Activated T-helper 2 cell treated with anti-CD3 and anti-CD28 coated beads, Interferon-gamma antibody, Interleukin-2, Interleukin-4, amounts not matched to agents 10 μg/mL and 5 μg/mL and 100 μg/mL, durations not matched to agents 14 hours and 24 hours and 36 hours (primary cell): ENCODE measurements at regions not wholly inside any gene's neighbourhood (a gene's known extent, or its start where the extent isn't known, plus 50 kb on each side); places are given as distances from the start of the nearest gene placed in this dataset.

Experiments
- DNase-seq: peaks from one replicate; pipeline ENCODE4 v3.0.0; 2021; ENCODE audit warnings: low spot score
- H3K27ac Mint-ChIP-seq: one replicate; pipeline ENCODE4 v1.8.0; 2021; ENCODE audit warnings: mixed read lengths
- H3K27me3 Mint-ChIP-seq: one replicate; pipeline ENCODE4 v1.8.0; 2021; ENCODE audit warnings: low read depth, mixed read lengths
- H3K36me3 Mint-ChIP-seq: one replicate; pipeline ENCODE4 v1.8.0; 2021; ENCODE audit warnings: low read depth, mixed read lengths
- H3K4me1 Mint-ChIP-seq: one replicate; pipeline ENCODE4 v1.8.0; 2021; ENCODE audit warnings: low read depth, mixed read lengths
- H3K4me3 Mint-ChIP-seq: one replicate; pipeline ENCODE4 v1.8.0; 2021; ENCODE audit warnings: low read depth, mild to moderate bottlenecking, moderate library complexity, mixed read lengths
- H3K9me3 Mint-ChIP-seq: one replicate; pipeline ENCODE4 v1.8.0; 2021; ENCODE audit warnings: mixed read lengths
- intact Hi-C: fragments of 100-400 bp; cut with micrococcal nuclease; formaldehyde crosslinking; loops from one replicate; pipeline ENCODE4 v1.15.1; 2023

DNA sequence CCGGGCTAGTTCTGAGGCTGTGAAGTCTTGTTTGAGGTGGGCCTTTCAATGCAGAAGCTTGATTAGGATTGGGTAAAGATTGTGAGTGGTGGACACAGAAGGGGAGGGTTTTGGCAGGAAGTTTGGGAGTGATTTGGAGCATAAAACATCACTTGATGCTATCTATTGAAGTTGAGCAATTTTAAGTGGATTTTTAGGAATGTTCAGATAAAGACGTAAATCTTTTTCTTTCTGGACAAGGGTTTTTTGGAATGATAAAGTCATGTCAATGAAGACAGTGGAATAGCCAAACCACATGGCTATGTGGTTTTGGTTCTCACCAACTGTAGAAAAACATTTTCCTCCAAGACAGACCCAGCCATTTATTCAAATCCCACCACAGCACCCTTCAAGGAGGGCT, 111.2 kb upstream of the SNX19 start:
- no peak overlapping the region for H3K4me3 Mint-ChIP-seq
- H3K9me3 Mint-ChIP-seq: no peaks in the 10 kb centered on the region
- intact Hi-C loops: no loop called here
- H3K36me3 Mint-ChIP-seq: no peaks in the 10 kb centered on the region
- DNase-seq: no peak
- no peaks in the 10 kb centered on the region for H3K4me1 Mint-ChIP-seq
- H3K27me3 Mint-ChIP-seq: no peaks in the 10 kb centered on the region
- H3K27ac Mint-ChIP-seq: no peak overlapping the region

- Mint-ChIP-seq H3K27ac (no peak overlapping the region), H3K4me3 (no peak overlapping the region), H3K9me3 (no peaks in the 10 kb centered on the region), H3K4me1 (no peaks in the 10 kb centered on the region), H3K27me3 (no peaks in the 10 kb centered on the region), H3K36me3 (no peaks in the 10 kb centered on the region)
- DNase-seq: no peak
- intact Hi-C loops: no loop called here
Measured at GRCh38 chr11:131033151-131033651, 116.9 kb upstream of the SNX19 start.

GRCh38 chr11:131036514-131036913, 120.2 kb upstream of the SNX19 start:
- Mint-ChIP-seq H3K4me3 (no peak overlapping the region), H3K36me3 (no peaks in the 10 kb centered on the region)
- intact Hi-C loops: no loop called here

DNA sequence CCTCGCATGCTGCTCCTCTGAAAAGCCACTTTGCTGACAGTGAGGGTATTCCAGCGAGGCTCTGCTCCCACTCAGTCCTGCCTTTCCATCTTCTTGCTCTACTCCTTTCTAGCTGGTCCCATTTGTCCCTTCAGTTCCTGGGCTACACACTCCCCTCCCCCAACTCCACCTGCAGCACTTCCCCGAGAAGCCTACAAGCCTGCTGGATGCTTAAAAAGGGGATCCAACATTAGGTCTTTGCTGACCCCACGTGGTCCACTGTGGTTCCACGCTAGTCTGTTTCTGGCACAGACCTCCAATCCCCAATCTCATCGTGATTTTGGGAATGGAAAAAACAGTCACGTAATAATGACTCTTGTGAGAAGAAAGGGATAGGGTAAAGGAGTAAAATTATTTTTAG, 121.6 kb upstream of the SNX19 start:
- intact Hi-C loops: no loop called here
- H3K27ac Mint-ChIP-seq: no peak overlapping the region
- no peak for DNase-seq
- no peaks in the 10 kb centered on the region for H3K36me3 Mint-ChIP-seq
- no peaks in the 10 kb centered on the region for H3K27me3 Mint-ChIP-seq
- H3K4me1 Mint-ChIP-seq: no peaks in the 10 kb centered on the region
- no peak overlapping the region for H3K4me3 Mint-ChIP-seq
- no peaks in the 10 kb centered on the region for H3K9me3 Mint-ChIP-seq

More at GRCh38 chr11:131036514-131036913, 120.2 kb upstream of the SNX19 start:
- H3K27me3 Mint-ChIP-seq: no peaks in the 10 kb centered on the region
- DNase-seq: no peak
- no peaks in the 10 kb centered on the region for H3K9me3 Mint-ChIP-seq
- no peak overlapping the region for H3K27ac Mint-ChIP-seq
- H3K4me1 Mint-ChIP-seq: no peaks in the 10 kb centered on the region

GRCh38 chr11:131038597-131038996, 122.3 kb upstream of the SNX19 start:
- H3K4me3 Mint-ChIP-seq: no peak overlapping the region
- H3K9me3 Mint-ChIP-seq: no peaks in the 10 kb centered on the region
- H3K4me1 Mint-ChIP-seq: no peaks in the 10 kb centered on the region
- intact Hi-C loops: no loop called here
- no peak for DNase-seq
- no peaks in the 10 kb centered on the region for H3K36me3 Mint-ChIP-seq
- no peak overlapping the region for H3K27ac Mint-ChIP-seq
- H3K27me3 Mint-ChIP-seq: no peaks in the 10 kb centered on the region

DNA sequence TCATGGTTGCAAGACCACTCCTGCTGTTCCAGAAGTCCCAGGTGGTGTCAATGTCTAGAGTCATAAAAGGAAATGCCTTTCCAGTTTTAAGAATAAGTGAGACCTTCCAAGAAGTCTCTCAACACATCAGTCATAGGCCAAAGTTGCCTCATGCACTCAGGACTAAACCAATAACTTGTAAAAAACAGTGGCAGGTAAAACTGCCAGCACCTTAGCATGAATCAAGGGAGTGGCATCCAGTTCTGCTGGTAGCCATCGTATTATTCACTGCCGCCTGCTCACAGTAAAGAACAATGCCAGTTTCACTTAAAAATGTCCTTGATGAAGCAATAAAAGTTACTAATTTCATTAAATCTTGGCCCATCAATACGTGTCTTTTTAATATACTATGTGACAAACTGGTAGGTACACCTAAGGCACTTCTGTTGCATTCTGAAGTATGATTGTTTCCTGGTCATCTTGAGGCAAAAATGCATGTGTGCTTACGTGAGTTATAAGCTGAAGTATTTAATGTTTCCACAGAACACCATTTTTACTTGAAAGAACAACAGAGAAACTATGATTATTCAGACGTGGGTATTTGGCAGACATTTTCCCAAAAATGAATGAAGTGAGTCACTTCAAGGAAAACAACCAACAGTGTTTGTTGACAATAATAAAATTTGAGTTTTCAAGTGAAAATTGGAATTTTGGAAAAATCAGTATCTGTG, 125.2 kb upstream of the SNX19 start:
- Mint-ChIP-seq H3K4me3 (no peak overlapping the region), H3K36me3 (no peaks in the 10 kb centered on the region), H3K4me1 (no peaks in the 10 kb centered on the region), H3K27me3 (no peaks in the 10 kb centered on the region), H3K9me3 (no peaks in the 10 kb centered on the region), H3K27ac (no peak overlapping the region)
- no peak for DNase-seq
- intact Hi-C loops: no loop called here

GRCh38 chr11:131042041-131042390, 125.7 kb upstream of the SNX19 start:
- H3K27ac Mint-ChIP-seq: no peak overlapping the region
- no peak for DNase-seq
- no peaks in the 10 kb centered on the region for H3K9me3 Mint-ChIP-seq
- intact Hi-C loops: no loop called here
- no peaks in the 10 kb centered on the region for H3K27me3 Mint-ChIP-seq
- H3K4me1 Mint-ChIP-seq: no peaks in the 10 kb centered on the region
- H3K36me3 Mint-ChIP-seq: no peaks in the 10 kb centered on the region
- no peak overlapping the region for H3K4me3 Mint-ChIP-seq

DNA sequence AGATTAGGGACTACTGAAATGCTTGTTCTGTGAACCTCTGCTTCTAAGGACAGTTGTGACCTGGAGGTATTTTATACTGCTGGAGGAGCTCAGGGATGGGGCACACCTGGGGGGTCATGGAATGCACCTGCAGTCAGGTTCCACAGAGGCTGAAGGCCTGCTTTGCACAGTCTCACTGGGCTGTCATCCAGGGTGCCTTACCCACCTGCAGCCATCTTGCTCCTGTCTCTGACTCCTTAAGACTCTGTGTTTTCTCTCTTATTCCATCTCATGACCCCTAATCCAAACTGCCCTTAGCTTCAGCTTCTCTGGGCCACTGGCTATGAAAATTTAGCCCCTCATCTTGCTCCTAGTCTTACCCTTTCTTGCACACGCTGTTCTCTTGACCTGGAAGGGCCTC, 127.0 kb upstream of the SNX19 start:
- H3K4me1 Mint-ChIP-seq: no peaks in the 10 kb centered on the region
- intact Hi-C loops: no loop called here
- no peak overlapping the region for H3K27ac Mint-ChIP-seq
- no peaks in the 10 kb centered on the region for H3K36me3 Mint-ChIP-seq
- DNase-seq: no peak
- H3K9me3 Mint-ChIP-seq: no peaks in the 10 kb centered on the region
- H3K4me3 Mint-ChIP-seq: no peak overlapping the region
- H3K27me3 Mint-ChIP-seq: no peaks in the 10 kb centered on the region

DNA sequence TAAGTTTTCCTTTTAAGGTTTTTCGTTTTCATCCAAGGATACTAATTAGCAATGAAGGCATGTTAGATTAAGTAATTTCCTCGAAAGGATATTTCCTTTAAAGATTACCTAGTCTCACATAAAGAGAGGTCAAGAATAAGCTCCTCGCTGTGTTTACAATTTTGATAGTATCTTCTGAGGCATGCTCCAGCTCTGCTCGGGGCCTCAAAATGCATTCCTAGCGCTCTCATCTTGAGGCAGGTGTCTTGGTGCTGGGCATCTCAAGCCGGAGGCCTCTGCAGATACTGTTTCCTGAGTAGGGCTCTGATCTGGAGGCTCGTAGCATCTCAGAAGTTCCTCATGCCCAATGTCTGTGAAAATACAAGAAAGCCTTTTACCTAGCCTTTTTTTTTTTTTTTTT, 128.6 kb upstream of the SNX19 start:
- no peaks in the 10 kb centered on the region for H3K9me3 Mint-ChIP-seq

DNA sequence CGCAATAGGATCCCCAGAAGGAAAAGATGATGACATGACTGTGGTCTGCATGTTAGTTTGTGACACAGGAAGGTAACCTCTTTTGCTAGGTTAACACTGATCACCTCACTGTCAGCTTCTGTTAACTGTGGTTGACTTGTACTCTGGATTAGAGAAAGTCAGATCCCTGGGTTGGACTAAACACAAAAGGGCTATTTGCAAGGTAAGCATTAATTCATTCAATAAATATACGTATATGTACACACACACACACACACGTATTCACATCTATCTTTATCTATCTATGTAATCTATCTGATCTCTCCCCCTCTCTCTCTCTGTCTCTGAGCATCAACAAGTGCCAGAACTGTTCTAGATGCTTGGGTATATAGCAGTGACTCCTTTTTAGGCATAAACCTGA, 136.1 kb upstream of the SNX19 start:
- intact Hi-C loops: no loop called here
- Mint-ChIP-seq H3K27ac (no peak overlapping the region), H3K36me3 (no peaks in the 10 kb centered on the region), H3K4me3 (no peak overlapping the region), H3K27me3 (no peaks in the 10 kb centered on the region), H3K9me3 (no peaks in the 10 kb centered on the region), H3K4me1 (no peaks in the 10 kb centered on the region)
- DNase-seq: no peak

More for the DNA sequence above, 128.6 kb upstream of the SNX19 start:
- Mint-ChIP-seq H3K4me3 (no peak overlapping the region), H3K27me3 (no peaks in the 10 kb centered on the region), H3K36me3 (no peaks in the 10 kb centered on the region), H3K4me1 (no peaks in the 10 kb centered on the region), H3K27ac (no peak overlapping the region)
- DNase-seq: no peak
- intact Hi-C loops: no loop called here

GRCh38 chr11:131056036-131056435, 139.8 kb upstream of the SNX19 start:
- Mint-ChIP-seq H3K4me1 (no peaks in the 10 kb centered on the region), H3K4me3 (no peak overlapping the region), H3K36me3 (no peaks in the 10 kb centered on the region), H3K9me3 (no peaks in the 10 kb centered on the region), H3K27me3 (peaks cover 1% of the 10 kb centered on the region), H3K27ac (no peak overlapping the region)
- no peak for DNase-seq
- intact Hi-C loops: no loop called here

GRCh38 chr11:131063638-131064037, 147.4 kb upstream of the SNX19 start:
- H3K27ac Mint-ChIP-seq: no peak overlapping the region
- H3K4me1 Mint-ChIP-seq: no peaks in the 10 kb centered on the region
- H3K4me3 Mint-ChIP-seq: no peak overlapping the region
- intact Hi-C loops: loop anchor here (5.0 to 10.0 kb wide), 2 partner anchors 451 to 609 kb away; no protein-coding TSS in a partner anchor
- DNase-seq: no peak
- no peaks in the 10 kb centered on the region for H3K36me3 Mint-ChIP-seq
- H3K27me3 Mint-ChIP-seq: peaks cover 1% of the 10 kb centered on the region
- no peaks in the 10 kb centered on the region for H3K9me3 Mint-ChIP-seq

- no peaks in the 10 kb centered on the region for H3K9me3 Mint-ChIP-seq
- no peak overlapping the region for H3K27ac Mint-ChIP-seq
- H3K27me3 Mint-ChIP-seq: no peaks in the 10 kb centered on the region
- H3K4me1 Mint-ChIP-seq: no peaks in the 10 kb centered on the region
- no peaks in the 10 kb centered on the region for H3K36me3 Mint-ChIP-seq
- no peak overlapping the region for H3K4me3 Mint-ChIP-seq
- no peak for DNase-seq
- intact Hi-C loops: loop anchor here (5.0 to 10.0 kb wide), 2 partner anchors 450 to 608 kb away; no protein-coding TSS in a partner anchor
Measured at GRCh38 chr11:131064373-131064991, 148.2 kb upstream of the SNX19 start.
